ENCODE measurements at regions not wholly inside any gene's neighbourhood (a gene's known extent, or its start where the extent isn't known, plus 50 kb on each side); places are given as distances from the start of the nearest gene placed in this dataset.
A peak's percentile ranks its signal among the peaks of the same experiment; 100 is the strongest.

DNA sequence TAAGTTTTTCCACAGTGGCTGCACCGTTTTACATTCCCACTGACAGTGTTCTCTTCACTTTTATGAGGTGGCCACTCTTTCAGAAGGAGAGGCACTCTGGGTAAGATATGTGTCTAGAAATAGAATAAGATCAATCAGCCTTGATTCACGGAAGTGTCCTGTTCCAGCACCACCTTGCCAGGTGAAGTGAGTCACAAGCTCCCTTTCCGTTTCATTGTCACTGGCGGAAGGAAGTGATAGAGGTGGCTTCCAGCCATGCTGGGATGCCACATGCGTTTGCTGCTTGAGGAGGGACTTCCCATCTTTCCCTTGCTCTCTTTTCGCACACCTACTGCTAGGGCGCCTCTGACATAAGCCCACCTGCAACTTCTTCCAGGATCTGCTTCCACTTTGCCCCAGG is 217.1 kb downstream of the PIK3R1 start:
- DNase-seq, result no peak

DNA sequence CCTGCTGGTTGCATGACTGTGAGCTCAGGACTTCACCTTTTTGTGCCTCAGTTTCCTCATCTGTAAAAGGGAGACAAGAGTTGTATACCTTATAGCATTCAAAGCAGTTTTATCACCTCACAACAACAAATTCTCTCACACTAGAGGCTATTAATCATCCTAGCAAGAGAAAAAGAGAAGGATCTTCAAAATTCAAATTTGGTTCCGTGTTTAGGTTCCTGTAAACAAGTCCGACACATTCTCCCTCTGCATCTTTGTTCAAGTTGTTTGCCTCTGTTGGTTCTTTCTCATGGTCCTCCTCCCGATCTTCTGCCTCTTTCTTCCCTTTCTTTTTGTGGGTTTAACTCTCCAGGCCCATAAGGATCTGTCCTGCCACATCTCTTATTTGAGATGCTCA is 218.0 kb downstream of the PIK3R1 start:
- DNase-seq, result no peak

DNA sequence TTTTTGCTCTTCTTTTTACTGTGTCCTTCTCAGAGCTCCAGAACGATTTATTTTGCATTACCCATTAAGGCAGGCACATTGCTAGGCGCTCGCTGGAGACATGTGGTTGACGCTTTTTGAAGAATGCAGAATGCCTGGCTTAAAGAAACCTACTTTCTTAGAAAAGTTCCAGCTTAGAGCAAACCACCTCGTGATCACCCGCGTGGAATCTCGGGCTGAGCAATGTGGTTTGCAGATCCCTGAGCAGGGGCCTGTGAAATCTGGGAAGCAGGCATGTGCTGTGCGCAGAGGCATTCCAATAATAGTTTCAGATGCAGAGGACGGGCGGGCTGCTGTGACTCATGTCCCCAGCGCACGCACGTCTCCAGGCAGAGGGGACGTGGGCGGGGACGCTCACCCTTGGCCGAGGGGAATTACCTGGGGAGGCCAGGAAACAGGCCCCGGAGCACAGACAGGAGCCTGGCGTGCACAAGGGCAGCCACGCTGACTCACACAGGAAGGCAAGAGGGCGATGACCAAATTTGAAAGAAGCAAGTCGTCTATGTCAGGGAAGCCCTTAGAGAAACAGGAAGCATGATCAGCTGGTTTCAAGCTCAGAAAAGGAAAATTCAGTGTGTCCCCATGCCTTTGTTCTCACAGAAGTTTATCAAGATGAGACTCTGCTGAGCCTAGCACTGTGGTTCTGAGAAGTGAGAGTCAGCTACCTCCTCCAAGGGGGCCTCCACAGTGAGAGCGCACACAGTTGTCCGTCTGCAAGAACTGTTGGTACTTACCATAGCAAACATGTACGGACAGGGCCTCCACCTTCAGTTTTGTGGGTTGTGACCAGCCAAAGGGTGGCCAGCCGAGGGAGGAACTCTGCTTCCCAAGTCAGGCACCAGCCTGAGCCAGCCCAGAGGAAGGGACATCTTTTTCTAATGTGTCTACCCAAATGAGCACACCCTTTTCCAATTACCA is 218.6 kb downstream of the PIK3R1 start:
- DNase-seq, result peak; percentile 92

DNA sequence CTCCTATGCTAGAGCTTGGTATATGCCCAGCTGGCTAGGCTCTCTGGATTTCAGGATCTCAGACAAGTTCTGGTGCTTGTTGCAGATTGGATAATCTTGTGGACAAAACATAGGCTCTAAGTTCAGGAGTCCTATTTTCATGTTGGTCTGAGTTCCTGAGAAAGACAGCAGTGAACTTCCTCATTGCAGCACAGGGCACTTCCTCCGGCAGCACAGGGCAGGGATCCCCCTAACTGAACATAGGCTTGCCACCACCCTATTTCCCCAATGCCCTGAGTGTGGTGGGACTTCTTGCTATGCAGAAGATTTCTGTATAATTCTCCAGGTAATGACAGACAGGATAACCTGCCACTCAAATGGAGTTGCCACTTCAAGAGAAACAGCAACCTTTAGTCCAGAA is 220.1 kb downstream of the PIK3R1 start:
- DNase-seq, result peak; percentile 72

DNA sequence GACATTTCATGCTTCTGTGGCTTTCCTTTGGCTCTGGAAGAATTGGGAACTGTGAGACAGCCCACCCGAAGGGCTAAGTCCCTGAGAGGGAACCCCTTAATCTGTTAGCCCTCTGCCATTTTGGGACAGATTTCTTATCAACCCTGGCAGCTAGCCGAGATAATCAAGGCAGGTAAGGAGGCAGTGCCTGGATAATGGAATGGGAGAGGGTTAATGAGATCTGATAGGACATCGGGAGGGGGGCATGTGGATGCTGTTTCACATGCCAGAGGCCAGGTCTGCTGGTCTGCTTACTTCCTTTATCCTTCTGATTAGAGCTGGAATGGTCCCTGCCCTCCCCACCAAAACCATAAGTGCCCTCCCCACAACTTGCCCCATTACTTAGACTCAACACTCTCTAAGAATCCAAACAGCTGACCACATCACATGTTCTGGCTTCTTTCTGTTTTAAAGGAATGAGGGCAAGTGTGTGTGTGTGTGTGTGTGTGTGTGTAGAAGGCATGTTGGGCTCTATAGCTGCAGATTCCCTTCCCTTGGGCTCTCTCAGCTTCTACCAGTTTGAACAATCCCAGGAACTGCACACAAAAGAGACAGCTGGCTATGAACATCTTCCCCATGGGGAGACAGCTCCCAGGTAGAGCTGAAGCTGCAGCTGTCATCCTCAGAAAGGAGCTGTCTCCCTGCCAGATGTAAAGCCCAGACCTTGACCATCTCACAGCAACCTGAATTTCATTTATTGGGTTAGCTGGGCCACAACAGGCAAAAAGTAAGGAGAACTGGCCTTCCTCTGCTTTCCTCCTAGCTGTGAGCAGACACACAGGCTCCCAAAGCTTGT is 221.3 kb downstream of the PIK3R1 start:
- no peak for DNase-seq

DNA sequence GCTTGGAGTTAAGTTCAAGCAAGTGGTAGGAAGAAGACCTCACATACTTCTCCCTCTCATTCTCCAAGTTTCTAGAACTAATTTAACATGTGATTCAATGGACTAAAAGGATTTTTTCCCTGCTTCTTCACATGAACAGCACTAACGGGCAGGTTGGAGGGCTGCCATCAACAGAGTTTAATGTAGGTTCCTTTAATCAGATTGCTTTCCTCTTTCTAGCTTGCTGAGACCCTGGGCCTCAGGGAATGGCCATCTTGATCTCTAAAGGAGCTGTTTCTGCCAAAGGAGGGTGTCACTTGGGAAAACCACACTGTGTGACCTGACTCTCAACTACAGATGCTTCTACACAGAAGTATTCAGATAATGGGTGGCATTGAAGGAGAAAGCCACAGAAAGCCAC is 223.3 kb downstream of the PIK3R1 start:
- no peak for DNase-seq

DNA sequence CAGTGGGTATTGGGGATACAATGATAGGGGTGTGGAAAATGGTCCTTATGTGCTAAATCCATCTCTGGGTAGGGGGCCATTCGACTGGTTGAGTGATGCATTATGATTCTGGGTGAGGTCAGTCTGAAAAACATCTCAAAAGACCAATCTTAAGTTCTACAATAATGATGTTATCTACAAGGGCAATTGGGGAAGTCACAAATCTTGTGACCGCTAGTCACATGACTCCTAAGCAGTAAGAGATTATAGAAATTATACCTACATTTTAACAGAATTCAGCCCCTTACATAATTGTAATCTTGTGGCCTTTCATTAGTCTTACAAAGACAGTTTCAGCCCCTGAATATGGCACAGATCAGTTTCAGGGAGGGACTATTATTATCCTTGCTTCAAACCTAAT is 224.7 kb downstream of the PIK3R1 start:
- DNase-seq, result no peak

DNA sequence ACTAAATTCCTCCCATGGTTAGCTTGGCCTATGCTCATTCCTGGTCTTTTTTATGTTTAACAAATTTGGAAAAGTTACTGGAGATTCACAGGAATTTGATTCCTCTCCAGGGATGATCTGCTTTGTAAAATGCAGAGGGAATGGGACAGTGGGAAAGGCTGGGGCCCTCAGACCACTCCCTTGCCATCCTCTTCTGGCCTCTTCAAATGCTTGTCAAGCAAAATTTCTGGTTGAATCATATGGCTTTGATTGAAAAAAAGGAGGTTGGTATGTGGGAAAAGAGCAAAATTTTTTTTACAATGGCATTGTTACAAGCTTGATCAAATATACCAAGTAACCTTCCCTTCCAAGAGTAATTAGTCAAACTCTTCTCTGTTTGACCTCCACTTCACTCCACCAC is 225.1 kb downstream of the PIK3R1 start:
- no peak for DNase-seq

DNA sequence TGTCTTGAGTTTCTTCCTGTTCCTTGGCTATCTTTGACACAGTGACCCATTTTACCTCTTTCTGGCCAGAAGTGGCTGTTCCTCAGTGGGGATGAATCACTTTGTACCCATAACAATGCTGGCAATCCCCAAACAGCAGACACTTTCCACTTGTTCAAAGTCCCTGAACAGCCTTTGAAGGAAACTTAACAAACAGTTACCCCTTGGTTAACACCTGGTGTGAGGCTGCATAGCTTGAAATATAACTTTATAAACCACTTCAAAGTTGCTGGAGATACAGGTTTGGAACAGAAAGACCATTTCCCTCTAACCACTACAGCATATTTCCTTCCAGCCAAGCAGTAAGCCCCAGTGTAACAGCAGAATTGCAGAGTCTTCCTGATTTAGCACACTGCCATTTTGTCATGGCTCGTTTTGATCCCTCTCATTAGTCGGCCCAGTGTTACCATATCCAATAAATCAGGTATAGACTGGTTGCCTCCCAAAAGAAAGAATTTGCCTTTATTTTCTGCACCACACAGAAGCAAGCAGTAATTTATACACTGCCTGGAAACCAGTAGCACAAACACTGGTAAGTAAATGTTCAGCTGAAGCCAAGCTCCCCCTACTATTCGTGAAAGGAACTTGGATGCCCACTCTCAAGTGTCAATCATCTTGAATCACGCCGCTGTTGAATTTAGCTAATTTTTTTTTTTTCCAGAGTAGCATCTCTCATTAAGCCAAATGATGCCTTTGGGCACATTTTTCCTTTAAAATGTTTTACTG is 225.9 kb downstream of the PIK3R1 start:
- no peak for DNase-seq

DNA sequence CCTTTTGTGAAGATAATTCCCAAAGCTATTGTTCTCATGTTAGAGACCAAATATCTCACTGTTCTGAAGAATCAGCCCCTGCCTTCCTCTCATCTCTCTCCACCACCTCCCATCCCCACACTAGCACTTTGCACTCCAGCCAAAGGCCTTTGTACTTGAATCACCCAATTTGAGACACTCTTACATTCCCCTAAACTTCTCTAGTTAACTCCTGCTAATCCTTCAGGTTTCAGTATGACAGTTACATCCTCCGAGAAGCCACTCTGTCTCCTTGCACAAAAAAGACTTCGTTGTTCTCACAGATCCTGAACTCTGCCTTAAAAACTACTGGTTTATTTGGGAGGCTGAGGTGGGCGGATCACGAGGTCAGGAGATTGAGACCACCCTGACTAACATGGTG is 227.5 kb downstream of the PIK3R1 start:
- no peak for DNase-seq

DNA sequence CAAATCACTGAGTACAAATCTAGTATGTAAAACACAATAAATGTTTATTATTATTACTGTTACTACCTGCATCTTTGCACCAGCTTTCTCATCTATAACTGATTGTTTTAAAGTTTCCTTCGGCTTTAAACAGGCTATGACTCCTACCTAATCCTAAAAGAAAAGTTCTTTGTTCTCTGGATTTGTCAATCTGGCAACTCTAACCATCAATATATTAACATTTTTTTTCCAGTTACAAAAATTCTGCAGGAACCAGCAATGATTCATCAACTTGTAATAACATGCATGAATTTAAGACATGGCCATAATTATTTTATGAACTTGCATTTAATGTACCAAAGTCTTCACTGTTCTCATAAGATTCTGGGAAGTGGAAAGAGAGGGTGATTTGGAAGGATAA is 228.5 kb downstream of the PIK3R1 start:
- DNase-seq, result no peak

DNA sequence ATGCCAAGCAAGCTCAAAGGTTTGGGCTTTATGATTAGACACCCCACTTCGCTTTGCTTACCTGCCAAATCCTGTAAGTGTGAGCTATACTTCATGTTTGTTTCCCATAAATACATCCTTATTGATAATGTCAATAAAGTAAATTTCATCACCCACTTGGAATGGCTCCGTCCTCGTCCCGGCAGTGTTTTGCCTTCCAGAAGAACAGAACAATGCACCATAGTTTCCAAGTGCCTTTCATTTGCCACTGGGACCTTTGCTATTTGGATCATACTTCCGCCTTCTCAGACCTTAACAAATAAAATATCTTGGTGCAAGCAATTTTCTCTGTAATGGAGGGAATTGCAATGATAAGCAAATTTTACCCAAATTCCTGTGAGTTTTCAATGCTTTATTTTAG is 229.3 kb downstream of the PIK3R1 start:
- DNase-seq, result no peak

DNA sequence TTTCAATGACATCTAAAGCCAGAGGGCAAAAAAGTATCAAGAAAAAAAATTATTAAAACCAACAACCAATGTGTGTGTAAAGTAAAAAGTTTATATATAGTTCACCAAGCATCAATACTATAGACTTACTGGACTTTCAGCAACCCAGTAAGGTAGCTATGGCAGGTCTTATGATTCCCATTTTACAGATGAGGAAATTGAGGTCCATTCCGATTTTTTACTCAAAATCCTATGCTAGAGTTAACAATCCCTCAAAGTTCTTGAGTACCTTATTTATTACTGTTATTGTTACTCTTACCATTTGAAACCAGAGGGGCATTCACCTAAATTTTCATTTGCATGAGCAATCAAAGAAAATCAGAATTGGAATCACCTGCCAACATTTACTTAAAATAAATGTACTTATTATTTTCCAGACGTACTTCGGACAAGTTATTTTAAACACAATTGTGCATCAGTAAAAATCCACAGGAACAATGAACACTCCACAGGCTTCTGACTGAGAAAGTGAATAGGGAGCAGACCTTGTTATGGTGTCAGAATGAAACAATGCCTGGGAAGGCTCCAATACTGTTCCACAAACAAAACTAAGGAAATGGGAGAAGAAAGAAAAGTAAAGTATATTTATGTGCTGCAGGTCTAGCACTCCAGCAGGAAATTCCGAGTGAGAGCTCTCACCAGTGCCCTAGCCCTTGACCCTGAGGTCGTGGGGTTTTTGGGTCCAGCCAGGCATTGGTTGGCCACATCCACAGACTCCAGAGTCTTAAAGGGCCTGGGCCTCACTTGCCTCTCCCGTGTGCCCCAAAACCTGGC is 229.9 kb downstream of the PIK3R1 start:
- DNase-seq, result no peak

DNA sequence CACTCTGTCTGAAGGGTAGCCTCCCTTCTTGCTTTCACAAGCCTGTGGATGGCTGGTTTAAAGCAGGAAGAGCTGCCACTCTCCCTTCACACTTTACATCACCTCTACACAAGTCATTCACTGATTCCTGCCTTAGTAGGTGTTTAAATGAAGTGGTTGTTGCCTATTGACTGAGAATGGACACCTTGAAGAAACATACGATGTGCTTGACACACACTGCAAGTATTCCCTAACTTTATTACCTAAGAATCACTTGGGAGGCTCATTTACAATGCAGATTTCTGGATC is 230.5 kb downstream of the PIK3R1 start:
- DNase-seq, result no peak

DNA sequence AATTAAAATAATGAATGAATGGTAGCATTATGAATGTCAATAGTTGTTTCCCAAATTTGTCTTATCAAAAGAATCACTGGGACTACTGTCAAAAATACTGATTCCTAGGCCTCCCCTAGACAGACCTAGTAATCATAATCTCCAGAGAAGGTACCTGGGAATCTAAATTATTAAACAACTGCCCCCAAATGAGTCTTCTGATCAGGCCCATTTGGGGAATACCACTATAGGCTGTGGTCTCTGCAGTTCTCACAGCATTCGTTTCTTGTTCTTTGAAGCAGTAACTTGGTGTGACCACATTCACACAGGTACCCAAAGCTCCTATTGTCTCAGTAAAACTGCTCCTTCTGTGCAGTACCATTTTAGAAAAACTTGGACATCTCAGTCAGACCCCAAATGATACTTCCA is 230.9 kb downstream of the PIK3R1 start:
- no peak for DNase-seq

DNA sequence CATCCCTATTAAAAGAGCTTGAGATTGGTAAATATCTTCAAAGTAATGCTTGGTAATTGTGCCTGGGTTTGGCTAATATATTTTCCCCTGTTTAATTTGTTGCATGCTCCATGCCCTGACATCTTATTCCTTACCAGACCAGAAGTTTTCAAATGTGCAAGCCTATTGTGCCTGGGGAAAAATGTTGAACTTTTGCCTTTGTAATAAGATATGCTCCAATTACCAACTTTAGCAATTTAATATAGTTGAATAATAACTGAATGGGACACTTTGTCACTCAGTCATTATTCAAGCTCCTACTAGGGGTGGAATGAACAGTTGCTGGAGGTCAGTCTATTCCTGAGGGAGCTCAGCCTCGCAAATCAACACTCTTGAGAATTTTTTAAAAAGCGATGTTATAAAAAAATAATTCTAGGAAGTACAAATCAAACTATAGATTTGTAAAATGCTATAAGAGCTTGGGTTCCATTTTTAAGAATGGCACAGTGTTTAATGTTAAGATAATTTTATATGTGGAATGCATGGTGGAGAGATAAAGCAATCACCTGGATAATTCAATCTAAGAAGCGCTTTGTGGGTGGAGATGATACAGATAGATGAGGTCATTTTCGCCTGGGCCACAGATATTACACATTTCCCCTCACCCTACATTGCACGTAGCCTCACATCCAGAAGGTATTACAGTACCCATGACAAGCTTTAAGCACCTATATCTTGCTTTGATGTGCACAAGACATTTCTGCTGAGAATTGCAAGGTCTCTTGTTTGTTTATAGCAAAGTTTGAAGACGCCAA is 231.8 kb downstream of the PIK3R1 start:
- DNase-seq, result no peak

DNA sequence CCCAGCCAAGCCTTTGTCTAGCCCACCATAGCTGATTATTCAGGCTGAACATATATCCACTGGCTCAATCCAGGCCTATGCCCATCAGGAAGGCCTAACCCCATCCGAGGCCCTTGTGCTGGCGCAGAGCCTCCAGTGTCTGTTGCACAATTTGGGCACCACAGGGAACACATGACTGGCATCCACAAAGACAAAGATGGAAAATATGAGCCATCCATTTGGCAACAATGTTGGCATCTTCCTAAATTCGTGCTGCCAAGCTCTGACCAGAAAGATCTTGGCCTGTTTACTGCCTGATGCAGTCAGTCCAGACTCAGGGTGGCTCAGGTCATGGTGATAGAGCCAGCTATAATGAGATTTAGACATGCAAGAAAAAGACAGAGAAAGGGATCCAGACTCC is 233.8 kb downstream of the PIK3R1 start:
- DNase-seq, result no peak

DNA sequence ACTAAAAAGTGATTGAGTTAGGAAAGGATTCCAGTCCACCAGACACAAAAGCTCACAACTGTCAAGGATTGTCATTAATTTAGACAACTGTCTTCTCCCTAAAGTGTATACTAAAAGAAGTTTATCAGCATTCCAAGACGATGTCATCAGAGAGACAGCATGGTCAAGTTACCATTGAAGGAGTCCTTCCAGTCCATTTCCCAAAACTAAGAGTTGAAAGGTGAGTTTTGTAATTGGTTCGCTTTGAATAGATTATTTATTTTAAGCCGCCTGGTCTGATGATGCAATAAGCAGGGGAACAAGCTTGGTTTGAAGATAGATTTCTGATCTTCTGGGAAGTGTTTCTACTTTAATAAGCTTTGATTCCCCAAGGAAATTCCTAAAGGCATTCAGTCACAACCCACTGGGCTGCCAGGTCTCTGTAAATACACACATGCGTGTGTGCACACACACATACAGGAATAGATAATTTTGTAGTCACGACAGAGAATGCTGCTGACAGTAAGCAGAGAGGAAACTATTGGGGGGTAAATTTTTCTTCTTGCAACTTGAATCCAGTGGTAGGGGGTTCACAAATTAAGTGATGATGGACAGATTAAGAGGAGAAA is 234.8 kb downstream of the PIK3R1 start:
- DNase-seq, result no peak

DNA sequence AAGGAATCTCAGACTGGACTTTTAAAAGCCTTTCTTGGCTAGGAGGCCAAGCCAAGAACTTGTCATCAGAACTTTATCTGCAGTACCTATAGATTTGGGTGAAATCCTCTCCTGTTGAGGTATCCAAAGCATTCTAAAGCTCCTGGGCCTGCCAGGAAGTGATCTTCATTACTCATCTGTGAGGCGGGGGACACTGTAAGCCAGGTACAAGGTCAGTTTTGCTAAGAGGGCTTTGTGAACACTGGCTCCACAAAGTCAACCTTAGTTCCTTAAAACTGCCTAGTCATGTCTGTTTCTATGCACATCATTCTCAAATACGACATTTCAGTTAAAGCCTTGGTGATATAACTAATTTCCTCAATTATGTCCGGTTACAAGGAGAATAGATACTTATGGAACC is 236.7 kb downstream of the PIK3R1 start:
- peak; percentile 25 for DNase-seq

DNA sequence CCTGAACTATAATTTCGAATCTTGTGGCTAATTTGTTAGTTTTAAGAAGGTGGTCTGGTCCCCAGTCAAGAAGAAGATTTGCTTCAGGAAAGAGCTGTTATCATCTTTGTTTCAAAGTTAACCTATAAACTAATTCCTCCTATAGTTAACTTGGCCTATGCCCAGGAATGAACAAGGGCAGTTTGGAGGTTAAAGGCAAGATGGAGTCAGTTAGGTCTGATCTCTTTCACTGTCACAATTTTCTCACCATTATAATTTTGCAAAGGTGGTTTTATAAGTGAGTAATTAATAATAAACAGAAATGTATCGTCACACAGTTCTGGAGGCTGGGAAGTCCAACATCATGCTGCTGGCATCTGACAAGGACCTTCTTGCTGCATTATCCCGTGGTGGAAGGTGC is 238.6 kb downstream of the PIK3R1 start:
- no peak for DNase-seq

DNA sequence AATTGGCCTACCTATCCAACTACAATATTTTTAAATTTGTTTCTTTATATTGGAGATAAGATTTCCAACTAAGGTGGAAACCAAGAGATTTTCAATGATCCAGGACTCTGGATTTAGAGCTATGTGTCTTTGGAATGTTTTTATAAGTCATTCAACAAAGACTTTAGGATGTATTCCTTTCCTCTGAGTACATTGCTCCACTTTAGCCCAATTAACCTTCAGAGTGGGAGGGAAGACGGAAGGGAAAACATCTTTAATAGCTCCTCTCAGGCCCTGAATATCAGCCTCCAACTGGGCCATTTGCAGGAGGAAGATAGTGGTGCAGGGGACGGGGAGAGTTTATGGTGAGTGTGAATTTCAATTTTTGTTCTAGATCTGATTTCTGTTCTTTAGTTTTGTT is 239.2 kb downstream of the PIK3R1 start:
- DNase-seq, result no peak
